Astrocyte (in vitro differentiated cells and primary cell): ENCODE measurements at regions not wholly inside any gene's neighbourhood (a gene's known extent, or its start where the extent isn't known, plus 50 kb on each side); places are given as distances from the start of the nearest gene placed in this dataset.

ENCODE experiments used
- CTCF ChIP-seq: IDR thresholded peaks from 2 replicates; pipeline ENCODE4 v1.5.1; 2011; ENCODE audit warnings: low read depth, mild to moderate bottlenecking, inconsistent platforms, low read length, moderate library complexity; ENCODE audit not compliant: insufficient read depth
- EZH2 ChIP-seq: IDR thresholded peaks from 2 replicates; pipeline ENCODE4 v1.6.1; 2012; ENCODE audit warnings: mild to moderate bottlenecking, low read length, inconsistent platforms; ENCODE audit not compliant: insufficient read depth

- no peak for TF ChIP-seq CTCF
- TF ChIP-seq EZH2, result no peak
These were observed 399.4 kb upstream of the TRIB2 start for GRCh38 chr2:12317286-12317685.
